GM12878 (cell line): ENCODE measurements at regions not wholly inside any gene's neighbourhood (a gene's known extent, or its start where the extent isn't known, plus 50 kb on each side); places are given as distances from the start of the nearest gene placed in this dataset.

Source experiments
- BCL11A ChIP-seq: IDR thresholded peaks from 2 replicates; pipeline ENCODE4 v1.6.1; 2011; ENCODE audit warnings: low read depth, low read length
- BRCA1 ChIP-seq: IDR thresholded peaks from 2 replicates; pipeline ENCODE4 v1.6.1; 2011; ENCODE audit warnings: low read depth, low read length, improper control_type of control experiment
- CHD4 ChIP-seq: fragments of 200-600 bp; sonication (generic); IDR thresholded peaks from 2 replicates; pipeline ENCODE4 v1.6.1; 2016; ENCODE audit warnings: mild to moderate bottlenecking
- CREB1 ChIP-seq: IDR thresholded peaks from 2 replicates; pipeline ENCODE4 v1.6.1; 2012; ENCODE audit warnings: low read depth, mild to moderate bottlenecking, inconsistent platforms
- EP300 ChIP-seq, 2 experiments: fragments of 150-350 bp in 1 of 2; IDR thresholded peaks; 2 replicates each; pipeline ENCODE4 v1.6.1; 2011 to 2012; ENCODE audit warnings: low read depth in 2 of 2, low read length in 2 of 2, borderline replicate concordance in 1 of 2, improper control_type of control experiment in 1 of 2, inconsistent platforms in 1 of 2; ENCODE audit not compliant: control insufficient read depth in 1 of 2
- IKZF2 ChIP-seq, 2 experiments: fragments of 450-650 bp; IDR thresholded peaks; 2 replicates each; pipeline ENCODE4 v1.6.1; 2017; ENCODE audit warnings: mild to moderate bottlenecking in 2 of 2, moderate library complexity in 2 of 2
- JUNB ChIP-seq: IDR thresholded peaks from 2 replicates; pipeline ENCODE4 v1.6.1; 2016; ENCODE audit warnings: antibody characterized with exemption, mild to moderate bottlenecking
- LARP7 ChIP-seq: fragments of 450-650 bp; IDR thresholded peaks from 2 replicates; pipeline ENCODE4 v1.6.1; 2017; ENCODE audit warnings: mild to moderate bottlenecking
- MEF2B ChIP-seq: fragments of 450-650 bp; IDR thresholded peaks from 2 replicates; pipeline ENCODE4 v1.6.1; 2018; ENCODE audit warnings: mild to moderate bottlenecking, moderate library complexity; ENCODE audit not compliant: partially characterized antibody, poor library complexity, severe bottlenecking
- MTA2 ChIP-seq: fragments of 450-650 bp; IDR thresholded peaks from 2 replicates; pipeline ENCODE4 v1.6.1; 2016; ENCODE audit warnings: low read depth, mild to moderate bottlenecking, moderate library complexity
- MTA3 ChIP-seq: IDR thresholded peaks from 2 replicates; pipeline ENCODE4 v1.6.1; 2012; ENCODE audit warnings: low read length, inconsistent platforms, borderline replicate concordance
- NR2F1 ChIP-seq: fragments of 450-650 bp; conservative IDR thresholded peaks from 2 replicates; pipeline ENCODE4 v1.6.1; 2017; ENCODE audit warnings: mild to moderate bottlenecking
- PAX5 ChIP-seq: IDR thresholded peaks from 2 replicates; pipeline ENCODE4 v1.6.1; 2011; ENCODE audit warnings: low read depth, low read length, borderline replicate concordance
- POLR2A ChIP-seq: IDR thresholded peaks from 2 replicates; pipeline ENCODE4 v1.6.1; 2011; ENCODE audit warnings: low read depth, mild to moderate bottlenecking, low read length
- RCOR1 ChIP-seq: conservative IDR thresholded peaks from 2 replicates; pipeline ENCODE4 v1.6.1; 2012; ENCODE audit warnings: low read depth, low read length, improper control_type of control experiment
- RFX5 ChIP-seq: IDR thresholded peaks from 2 replicates; pipeline ENCODE4 v1.6.1; 2011; ENCODE audit warnings: low read depth, low read length, improper control_type of control experiment
- RUNX3 ChIP-seq: IDR thresholded peaks from 2 replicates; pipeline ENCODE4 v1.6.1; 2012; ENCODE audit warnings: low read length, inconsistent platforms
- SIN3A ChIP-seq: IDR thresholded peaks from 2 replicates; pipeline ENCODE4 v1.6.1; 2012; ENCODE audit warnings: low read depth, low read length, improper control_type of control experiment
- STAT1 ChIP-seq: fragments of 450-650 bp; conservative IDR thresholded peaks from 2 replicates; pipeline ENCODE4 v1.6.1; 2014; ENCODE audit warnings: antibody characterized with exemption, mild to moderate bottlenecking
- STAT3 ChIP-seq: IDR thresholded peaks from 2 replicates; pipeline ENCODE4 v1.6.1; 2011; ENCODE audit warnings: low read depth, low read length, improper control_type of control experiment
- SUZ12 ChIP-seq: fragments of 200-600 bp; sonication (generic); IDR thresholded peaks from one replicate; pipeline ENCODE4 v1.6.1; 2018; ENCODE audit warnings: antibody characterized with exemption, mild to moderate bottlenecking; ENCODE audit not compliant: unreplicated experiment
- TAF1 ChIP-seq: IDR thresholded peaks from 2 replicates; pipeline ENCODE4 v1.6.1; 2011; ENCODE audit warnings: mild to moderate bottlenecking, low read depth, low read length, borderline replicate concordance
- TCF7 ChIP-seq: IDR thresholded peaks from 2 replicates; pipeline ENCODE4 v1.6.1; 2014; ENCODE audit warnings: antibody characterized with exemption, borderline replicate concordance
- YY1 ChIP-seq: IDR thresholded peaks from 2 replicates; pipeline ENCODE4 v1.6.1; 2011; ENCODE audit warnings: low read depth, mild to moderate bottlenecking, low read length
- ZBED1 ChIP-seq: IDR thresholded peaks from 2 replicates; pipeline ENCODE4 v1.6.1; 2016; ENCODE audit warnings: borderline replicate concordance
- ZBTB4 ChIP-seq: fragments of 450-650 bp; formaldehyde crosslinking; IDR thresholded peaks from 2 replicates; pipeline ENCODE4 v1.4.0; 2022; ENCODE audit warnings: mild to moderate bottlenecking, moderate library complexity
- ZNF207 ChIP-seq: fragments of 450-650 bp; IDR thresholded peaks from 2 replicates; pipeline ENCODE4 v1.6.1; 2014; ENCODE audit warnings: antibody characterized with exemption, mild to moderate bottlenecking, borderline replicate concordance
- ZNF217 ChIP-seq: fragments of 450-650 bp; IDR thresholded peaks from 2 replicates; pipeline ENCODE4 v1.6.1; 2017; ENCODE audit warnings: antibody characterized with exemption, mild to moderate bottlenecking
- TF ChIP-seq, protein P1 (sequence below): fragments of 450-650 bp; IDR thresholded peaks from 2 replicates; pipeline ENCODE4 v1.6.1; 2017; ENCODE audit warnings: borderline replicate concordance
- TF ChIP-seq, protein P2 (sequence below): fragments of 150-350 bp; IDR thresholded peaks from 2 replicates; pipeline ENCODE4 v1.6.1; 2014; ENCODE audit warnings: mild to moderate bottlenecking, low read depth, low read length

GRCh38 chr4:13783800-13784411 lies 156.4 kb upstream of the BOD1L1 start (continued):
- TF ChIP-seq BRCA1: no peak
- TF ChIP-seq, protein P1, sequence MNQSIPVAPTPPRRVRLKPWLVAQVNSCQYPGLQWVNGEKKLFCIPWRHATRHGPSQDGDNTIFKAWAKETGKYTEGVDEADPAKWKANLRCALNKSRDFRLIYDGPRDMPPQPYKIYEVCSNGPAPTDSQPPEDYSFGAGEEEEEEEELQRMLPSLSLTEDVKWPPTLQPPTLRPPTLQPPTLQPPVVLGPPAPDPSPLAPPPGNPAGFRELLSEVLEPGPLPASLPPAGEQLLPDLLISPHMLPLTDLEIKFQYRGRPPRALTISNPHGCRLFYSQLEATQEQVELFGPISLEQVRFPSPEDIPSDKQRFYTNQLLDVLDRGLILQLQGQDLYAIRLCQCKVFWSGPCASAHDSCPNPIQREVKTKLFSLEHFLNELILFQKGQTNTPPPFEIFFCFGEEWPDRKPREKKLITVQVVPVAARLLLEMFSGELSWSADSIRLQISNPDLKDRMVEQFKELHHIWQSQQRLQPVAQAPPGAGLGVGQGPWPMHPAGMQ: no peak
- TF ChIP-seq ZBTB4 (CRISPR knock-in tag): no peak
- TF ChIP-seq STAT3: no peak
- peak in 1 of 2 experiments; percentile 17; a peak in 1 of 4 replicates for TF ChIP-seq EP300 (IDR thresholded peaks at IDR 0.05; ENCODE audit: borderline replicate concordance in 1 of 2, control insufficient read depth in 1 of 2, low read depth in 2 of 2, low read length in 2 of 2)
- TF ChIP-seq BCL11A: 0 out of 2 replicates have a peak, but pooled peaks have one; percentile 50
- TF ChIP-seq STAT1: no peak
- TF ChIP-seq MTA2: peak; percentile 63
- no peak for TF ChIP-seq SIN3A
- TF ChIP-seq IKZF2 (IDR thresholded peaks at IDR 0.05): peak; percentile 58 to 75; a peak in 2 of 4 replicates
- no peak for TF ChIP-seq CREB1
- TF ChIP-seq TAF1: no peak
- TF ChIP-seq MEF2B: no peak
- no peak for TF ChIP-seq SUZ12
- TF ChIP-seq ZNF217: no peak
- TF ChIP-seq, protein P2, sequence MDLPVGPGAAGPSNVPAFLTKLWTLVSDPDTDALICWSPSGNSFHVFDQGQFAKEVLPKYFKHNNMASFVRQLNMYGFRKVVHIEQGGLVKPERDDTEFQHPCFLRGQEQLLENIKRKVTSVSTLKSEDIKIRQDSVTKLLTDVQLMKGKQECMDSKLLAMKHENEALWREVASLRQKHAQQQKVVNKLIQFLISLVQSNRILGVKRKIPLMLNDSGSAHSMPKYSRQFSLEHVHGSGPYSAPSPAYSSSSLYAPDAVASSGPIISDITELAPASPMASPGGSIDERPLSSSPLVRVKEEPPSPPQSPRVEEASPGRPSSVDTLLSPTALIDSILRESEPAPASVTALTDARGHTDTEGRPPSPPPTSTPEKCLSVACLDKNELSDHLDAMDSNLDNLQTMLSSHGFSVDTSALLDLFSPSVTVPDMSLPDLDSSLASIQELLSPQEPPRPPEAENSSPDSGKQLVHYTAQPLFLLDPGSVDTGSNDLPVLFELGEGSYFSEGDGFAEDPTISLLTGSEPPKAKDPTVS: no peak
- 0 out of 2 replicates have a peak, but pooled peaks have one; percentile 30 for TF ChIP-seq NR2F1
- TF ChIP-seq CHD4: no peak
- no peak for TF ChIP-seq YY1
- no peak for TF ChIP-seq RFX5
- no peak for TF ChIP-seq ZBED1
- no peak for TF ChIP-seq RCOR1
- no peak for TF ChIP-seq LARP7
- 0 out of 2 replicates have a peak, but pooled peaks have one; percentile 48 for TF ChIP-seq PAX5
- no peak for TF ChIP-seq TCF7
- TF ChIP-seq MTA3: no peak
- TF ChIP-seq RUNX3: peak; percentile 34; the same call in 1 of the 2 replicates
- TF ChIP-seq POLR2A: no peak
- no peak for TF ChIP-seq ZNF207
- peak; percentile 61 for TF ChIP-seq JUNB
